Suprapubic skin (tissue), 4 donors: ENCODE measurements at regions not wholly inside any gene's neighbourhood (a gene's known extent, or its start where the extent isn't known, plus 50 kb on each side); places are given as distances from the start of the nearest gene placed in this dataset.

ENCODE experiments used
- POLR2A ChIP-seq, 2 donors: fragments of 450-650 bp; IDR thresholded peaks; one replicate each; pipeline ENCODE4 v1.6.1; 2017; ENCODE audit warnings: antibody characterized with exemption in 2 of 2, mild to moderate bottlenecking in 2 of 2, moderate library complexity in 2 of 2
- POLR2AphosphoS5 ChIP-seq, 3 donors: sonication (generic); formaldehyde crosslinking; IDR thresholded peaks; one replicate each; pipeline ENCODE4 v1.6.1; 2017; ENCODE audit warnings: antibody characterized with exemption in 3 of 3
- TF ChIP-seq, protein P1 (sequence below), 2 donors: fragments of 200-600 bp in 1 of 2; fragments of 450-650 bp in 1 of 2; sonication (generic) in 1 of 2; IDR thresholded peaks; one replicate each; pipeline ENCODE4 v1.5.1; 2016 to 2019; ENCODE audit warnings: antibody characterized with exemption in 2 of 2, mild to moderate bottlenecking in 1 of 2, moderate library complexity in 1 of 2

- TF ChIP-seq POLR2AphosphoS5 (IDR thresholded peaks at IDR 0.05) (no peak), POLR2A (IDR thresholded peaks at IDR 0.05) (no peak)
- TF ChIP-seq, protein P1, sequence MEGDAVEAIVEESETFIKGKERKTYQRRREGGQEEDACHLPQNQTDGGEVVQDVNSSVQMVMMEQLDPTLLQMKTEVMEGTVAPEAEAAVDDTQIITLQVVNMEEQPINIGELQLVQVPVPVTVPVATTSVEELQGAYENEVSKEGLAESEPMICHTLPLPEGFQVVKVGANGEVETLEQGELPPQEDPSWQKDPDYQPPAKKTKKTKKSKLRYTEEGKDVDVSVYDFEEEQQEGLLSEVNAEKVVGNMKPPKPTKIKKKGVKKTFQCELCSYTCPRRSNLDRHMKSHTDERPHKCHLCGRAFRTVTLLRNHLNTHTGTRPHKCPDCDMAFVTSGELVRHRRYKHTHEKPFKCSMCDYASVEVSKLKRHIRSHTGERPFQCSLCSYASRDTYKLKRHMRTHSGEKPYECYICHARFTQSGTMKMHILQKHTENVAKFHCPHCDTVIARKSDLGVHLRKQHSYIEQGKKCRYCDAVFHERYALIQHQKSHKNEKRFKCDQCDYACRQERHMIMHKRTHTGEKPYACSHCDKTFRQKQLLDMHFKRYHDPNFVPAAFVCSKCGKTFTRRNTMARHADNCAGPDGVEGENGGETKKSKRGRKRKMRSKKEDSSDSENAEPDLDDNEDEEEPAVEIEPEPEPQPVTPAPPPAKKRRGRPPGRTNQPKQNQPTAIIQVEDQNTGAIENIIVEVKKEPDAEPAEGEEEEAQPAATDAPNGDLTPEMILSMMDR (IDR thresholded peaks at IDR 0.05): no peak
These were observed 53.5 kb upstream of the MAP4K3 start for GRCh38 chr2:39490586-39490985.
